ENCODE measurements at regions not wholly inside any gene's neighbourhood (a gene's known extent, or its start where the extent isn't known, plus 50 kb on each side); places are given as distances from the start of the nearest gene placed in this dataset.

DNA sequence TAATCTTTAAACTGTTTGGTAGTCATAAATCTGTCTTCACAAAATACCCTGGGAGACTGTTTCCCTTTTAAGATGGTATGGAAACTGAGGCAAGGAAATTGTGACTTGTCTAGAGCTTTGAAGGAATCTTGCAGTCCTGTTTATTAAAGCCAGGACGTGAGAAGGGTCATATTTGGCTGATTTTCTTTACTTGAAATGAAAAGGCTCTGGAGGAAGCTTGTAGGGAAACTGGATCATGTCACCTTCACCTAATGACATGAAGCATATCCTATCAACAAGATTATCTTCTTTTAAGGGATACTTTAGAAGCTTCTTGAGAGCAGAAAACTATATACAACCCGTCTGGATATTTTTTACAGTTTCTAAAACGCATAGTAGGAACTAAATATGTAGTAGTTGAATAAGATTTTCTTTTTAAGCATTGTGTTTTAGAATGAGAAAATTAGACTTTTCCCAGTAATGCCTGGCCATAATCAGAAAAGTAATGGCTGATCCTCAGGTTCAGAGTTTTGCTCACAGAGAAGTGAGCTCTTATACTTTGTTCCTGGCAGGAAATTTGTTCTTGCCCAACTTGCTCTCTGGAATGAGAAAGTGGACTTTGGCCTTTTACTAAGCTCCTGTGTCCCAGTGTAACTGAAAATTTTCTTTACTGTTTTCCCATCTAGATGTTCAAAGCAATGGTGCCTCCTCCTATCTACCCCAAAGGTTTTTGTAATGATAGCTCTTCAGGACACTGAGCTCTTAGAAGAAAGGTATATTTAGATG is 136.8 kb upstream of the AFF2 start:
- no peak for ATAC-seq
- H3K27ac Mint-ChIP-seq: no peak overlapping the region

DNA sequence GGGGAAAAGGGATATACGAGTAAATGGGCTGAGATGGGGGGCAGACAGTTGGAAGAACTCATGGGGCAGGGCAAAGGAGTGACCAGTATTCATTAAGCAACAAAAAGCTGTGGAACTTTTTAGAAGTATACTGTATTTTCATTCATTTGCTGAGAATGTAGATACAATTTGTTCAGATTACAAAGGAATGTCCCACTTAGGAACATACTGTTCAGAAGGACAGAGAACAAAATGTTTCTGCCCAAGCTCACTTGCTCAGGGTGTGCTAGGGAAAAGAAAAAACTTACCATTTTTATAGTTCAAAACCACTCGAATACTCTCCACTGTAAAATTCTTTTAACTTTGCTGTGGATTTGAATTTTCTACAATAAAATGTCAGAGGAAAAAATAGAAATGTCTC is 135.2 kb upstream of the AFF2 start:
- no peaks in the 10 kb centered on the region for H3K9me3 Mint-ChIP-seq
- POLR2A ChIA-PET: no interaction called here
- peaks cover 16% of the 10 kb centered on the region for H3K4me1 Mint-ChIP-seq
- no peaks in the 10 kb centered on the region for H3K36me3 Mint-ChIP-seq
- H3K4me3 Mint-ChIP-seq: no peak overlapping the region
- DNase-seq (ENCODE audit: low spot score) (no peak), ATAC-seq (no peak)
- CTCF ChIA-PET: no interaction called here
- no peak overlapping the region for H3K27ac Mint-ChIP-seq
- no peaks in the 10 kb centered on the region for H3K27me3 Mint-ChIP-seq (ENCODE audit: low read depth)
- TF ChIP-seq NFE2L1 (CRISPR knock-in tag; IDR thresholded peaks at IDR 0.05) (no peak), NR2C2 (CRISPR knock-in tag; IDR thresholded peaks at IDR 0.05) (no peak), JAZF1 (CRISPR knock-in tag; IDR thresholded peaks at IDR 0.05) (no peak)
- TF ChIP-seq, protein P1, sequence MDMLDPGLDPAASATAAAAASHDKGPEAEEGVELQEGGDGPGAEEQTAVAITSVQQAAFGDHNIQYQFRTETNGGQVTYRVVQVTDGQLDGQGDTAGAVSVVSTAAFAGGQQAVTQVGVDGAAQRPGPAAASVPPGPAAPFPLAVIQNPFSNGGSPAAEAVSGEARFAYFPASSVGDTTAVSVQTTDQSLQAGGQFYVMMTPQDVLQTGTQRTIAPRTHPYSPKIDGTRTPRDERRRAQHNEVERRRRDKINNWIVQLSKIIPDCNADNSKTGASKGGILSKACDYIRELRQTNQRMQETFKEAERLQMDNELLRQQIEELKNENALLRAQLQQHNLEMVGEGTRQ (CRISPR knock-in tag; IDR thresholded peaks at IDR 0.05): no peak
- TF ChIP-seq, protein P2, sequence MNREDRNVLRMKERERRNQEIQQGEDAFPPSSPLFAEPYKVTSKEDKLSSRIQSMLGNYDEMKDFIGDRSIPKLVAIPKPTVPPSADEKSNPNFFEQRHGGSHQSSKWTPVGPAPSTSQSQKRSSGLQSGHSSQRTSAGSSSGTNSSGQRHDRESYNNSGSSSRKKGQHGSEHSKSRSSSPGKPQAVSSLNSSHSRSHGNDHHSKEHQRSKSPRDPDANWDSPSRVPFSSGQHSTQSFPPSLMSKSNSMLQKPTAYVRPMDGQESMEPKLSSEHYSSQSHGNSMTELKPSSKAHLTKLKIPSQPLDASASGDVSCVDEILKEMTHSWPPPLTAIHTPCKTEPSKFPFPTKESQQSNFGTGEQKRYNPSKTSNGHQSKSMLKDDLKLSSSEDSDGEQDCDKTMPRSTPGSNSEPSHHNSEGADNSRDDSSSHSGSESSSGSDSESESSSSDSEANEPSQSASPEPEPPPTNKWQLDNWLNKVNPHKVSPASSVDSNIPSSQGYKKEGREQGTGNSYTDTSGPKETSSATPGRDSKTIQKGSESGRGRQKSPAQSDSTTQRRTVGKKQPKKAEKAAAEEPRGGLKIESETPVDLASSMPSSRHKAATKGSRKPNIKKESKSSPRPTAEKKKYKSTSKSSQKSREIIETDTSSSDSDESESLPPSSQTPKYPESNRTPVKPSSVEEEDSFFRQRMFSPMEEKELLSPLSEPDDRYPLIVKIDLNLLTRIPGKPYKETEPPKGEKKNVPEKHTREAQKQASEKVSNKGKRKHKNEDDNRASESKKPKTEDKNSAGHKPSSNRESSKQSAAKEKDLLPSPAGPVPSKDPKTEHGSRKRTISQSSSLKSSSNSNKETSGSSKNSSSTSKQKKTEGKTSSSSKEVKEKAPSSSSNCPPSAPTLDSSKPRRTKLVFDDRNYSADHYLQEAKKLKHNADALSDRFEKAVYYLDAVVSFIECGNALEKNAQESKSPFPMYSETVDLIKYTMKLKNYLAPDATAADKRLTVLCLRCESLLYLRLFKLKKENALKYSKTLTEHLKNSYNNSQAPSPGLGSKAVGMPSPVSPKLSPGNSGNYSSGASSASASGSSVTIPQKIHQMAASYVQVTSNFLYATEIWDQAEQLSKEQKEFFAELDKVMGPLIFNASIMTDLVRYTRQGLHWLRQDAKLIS (CRISPR knock-in tag; IDR thresholded peaks at IDR 0.05; ENCODE audit: borderline replicate concordance): no peak

More for the DNA sequence above, 136.8 kb upstream of the AFF2 start:
- no peak for DNase-seq (ENCODE audit: low spot score)
- H3K4me1 Mint-ChIP-seq: peaks cover 16% of the 10 kb centered on the region
- H3K4me3 Mint-ChIP-seq: no peak overlapping the region
- no peaks in the 10 kb centered on the region for H3K36me3 Mint-ChIP-seq
- no peaks in the 10 kb centered on the region for H3K9me3 Mint-ChIP-seq
- ChIA-PET POLR2A (no interaction called here), CTCF (no interaction called here)
- TF ChIP-seq, protein P3, sequence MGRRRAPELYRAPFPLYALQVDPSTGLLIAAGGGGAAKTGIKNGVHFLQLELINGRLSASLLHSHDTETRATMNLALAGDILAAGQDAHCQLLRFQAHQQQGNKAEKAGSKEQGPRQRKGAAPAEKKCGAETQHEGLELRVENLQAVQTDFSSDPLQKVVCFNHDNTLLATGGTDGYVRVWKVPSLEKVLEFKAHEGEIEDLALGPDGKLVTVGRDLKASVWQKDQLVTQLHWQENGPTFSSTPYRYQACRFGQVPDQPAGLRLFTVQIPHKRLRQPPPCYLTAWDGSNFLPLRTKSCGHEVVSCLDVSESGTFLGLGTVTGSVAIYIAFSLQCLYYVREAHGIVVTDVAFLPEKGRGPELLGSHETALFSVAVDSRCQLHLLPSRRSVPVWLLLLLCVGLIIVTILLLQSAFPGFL (CRISPR knock-in tag; IDR thresholded peaks at IDR 0.05; ENCODE audit: borderline replicate concordance): no peak
- TF ChIP-seq, protein P4, sequence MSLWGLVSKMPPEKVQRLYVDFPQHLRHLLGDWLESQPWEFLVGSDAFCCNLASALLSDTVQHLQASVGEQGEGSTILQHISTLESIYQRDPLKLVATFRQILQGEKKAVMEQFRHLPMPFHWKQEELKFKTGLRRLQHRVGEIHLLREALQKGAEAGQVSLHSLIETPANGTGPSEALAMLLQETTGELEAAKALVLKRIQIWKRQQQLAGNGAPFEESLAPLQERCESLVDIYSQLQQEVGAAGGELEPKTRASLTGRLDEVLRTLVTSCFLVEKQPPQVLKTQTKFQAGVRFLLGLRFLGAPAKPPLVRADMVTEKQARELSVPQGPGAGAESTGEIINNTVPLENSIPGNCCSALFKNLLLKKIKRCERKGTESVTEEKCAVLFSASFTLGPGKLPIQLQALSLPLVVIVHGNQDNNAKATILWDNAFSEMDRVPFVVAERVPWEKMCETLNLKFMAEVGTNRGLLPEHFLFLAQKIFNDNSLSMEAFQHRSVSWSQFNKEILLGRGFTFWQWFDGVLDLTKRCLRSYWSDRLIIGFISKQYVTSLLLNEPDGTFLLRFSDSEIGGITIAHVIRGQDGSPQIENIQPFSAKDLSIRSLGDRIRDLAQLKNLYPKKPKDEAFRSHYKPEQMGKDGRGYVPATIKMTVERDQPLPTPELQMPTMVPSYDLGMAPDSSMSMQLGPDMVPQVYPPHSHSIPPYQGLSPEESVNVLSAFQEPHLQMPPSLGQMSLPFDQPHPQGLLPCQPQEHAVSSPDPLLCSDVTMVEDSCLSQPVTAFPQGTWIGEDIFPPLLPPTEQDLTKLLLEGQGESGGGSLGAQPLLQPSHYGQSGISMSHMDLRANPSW (CRISPR knock-in tag; conservative IDR thresholded peaks at IDR 0.05; ENCODE audit: low read depth): no peak
- no peak for TF ChIP-seq SMAD3 (CRISPR knock-in tag; IDR thresholded peaks at IDR 0.05; ENCODE audit: borderline replicate concordance)
- TF ChIP-seq, protein P5, sequence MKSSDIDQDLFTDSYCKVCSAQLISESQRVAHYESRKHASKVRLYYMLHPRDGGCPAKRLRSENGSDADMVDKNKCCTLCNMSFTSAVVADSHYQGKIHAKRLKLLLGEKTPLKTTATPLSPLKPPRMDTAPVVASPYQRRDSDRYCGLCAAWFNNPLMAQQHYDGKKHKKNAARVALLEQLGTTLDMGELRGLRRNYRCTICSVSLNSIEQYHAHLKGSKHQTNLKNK (CRISPR knock-in tag; IDR thresholded peaks at IDR 0.05): no peak
- TF ChIP-seq, protein P6, sequence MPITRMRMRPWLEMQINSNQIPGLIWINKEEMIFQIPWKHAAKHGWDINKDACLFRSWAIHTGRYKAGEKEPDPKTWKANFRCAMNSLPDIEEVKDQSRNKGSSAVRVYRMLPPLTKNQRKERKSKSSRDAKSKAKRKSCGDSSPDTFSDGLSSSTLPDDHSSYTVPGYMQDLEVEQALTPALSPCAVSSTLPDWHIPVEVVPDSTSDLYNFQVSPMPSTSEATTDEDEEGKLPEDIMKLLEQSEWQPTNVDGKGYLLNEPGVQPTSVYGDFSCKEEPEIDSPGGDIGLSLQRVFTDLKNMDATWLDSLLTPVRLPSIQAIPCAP (CRISPR knock-in tag; IDR thresholded peaks at IDR 0.05): no peak
- TF ChIP-seq E2F5 (CRISPR knock-in tag; IDR thresholded peaks at IDR 0.05): no peak
- TF ChIP-seq NFYB (CRISPR knock-in tag; conservative IDR thresholded peaks at IDR 0.05; ENCODE audit: low read depth): no peak
- no peak for TF ChIP-seq IRF2 (CRISPR knock-in tag; IDR thresholded peaks at IDR 0.05; ENCODE audit: borderline replicate concordance, low read depth)
- no peak for TF ChIP-seq ZNF317 (CRISPR knock-in tag; IDR thresholded peaks at IDR 0.05; ENCODE audit: borderline replicate concordance, low read depth)
- TF ChIP-seq, protein P7, sequence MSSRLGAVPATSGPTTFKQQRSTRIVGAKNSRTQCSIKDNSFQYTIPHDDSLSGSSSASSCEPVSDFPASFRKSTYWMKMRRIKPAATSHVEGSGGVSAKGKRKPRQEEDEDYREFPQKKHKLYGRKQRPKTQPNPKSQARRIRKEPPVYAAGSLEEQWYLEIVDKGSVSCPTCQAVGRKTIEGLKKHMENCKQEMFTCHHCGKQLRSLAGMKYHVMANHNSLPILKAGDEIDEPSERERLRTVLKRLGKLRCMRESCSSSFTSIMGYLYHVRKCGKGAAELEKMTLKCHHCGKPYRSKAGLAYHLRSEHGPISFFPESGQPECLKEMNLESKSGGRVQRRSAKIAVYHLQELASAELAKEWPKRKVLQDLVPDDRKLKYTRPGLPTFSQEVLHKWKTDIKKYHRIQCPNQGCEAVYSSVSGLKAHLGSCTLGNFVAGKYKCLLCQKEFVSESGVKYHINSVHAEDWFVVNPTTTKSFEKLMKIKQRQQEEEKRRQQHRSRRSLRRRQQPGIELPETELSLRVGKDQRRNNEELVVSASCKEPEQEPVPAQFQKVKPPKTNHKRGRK (CRISPR knock-in tag; IDR thresholded peaks at IDR 0.05; ENCODE audit: borderline replicate concordance): no peak
- TF ChIP-seq NFATC4 (CRISPR knock-in tag; IDR thresholded peaks at IDR 0.05): no peak
- no peak for TF ChIP-seq FOXJ3 (CRISPR knock-in tag; IDR thresholded peaks at IDR 0.05; ENCODE audit: borderline replicate concordance)
- no peak for TF ChIP-seq CREB1 (CRISPR knock-in tag; IDR thresholded peaks at IDR 0.05)
- no peak for TF ChIP-seq TCF7 (CRISPR knock-in tag; IDR thresholded peaks at IDR 0.05; ENCODE audit: low read depth)
- TF ChIP-seq ZNF396 (CRISPR knock-in tag; IDR thresholded peaks at IDR 0.05; ENCODE audit: borderline replicate concordance): no peak
- TF ChIP-seq NR2C2 (CRISPR knock-in tag; IDR thresholded peaks at IDR 0.05): no peak
- no peak for TF ChIP-seq TEAD4 (CRISPR knock-in tag; IDR thresholded peaks at IDR 0.05)
- no peak for TF ChIP-seq MXD4 (CRISPR knock-in tag; IDR thresholded peaks at IDR 0.05; ENCODE audit: borderline replicate concordance)
- TF ChIP-seq ZNF138 (CRISPR knock-in tag; conservative IDR thresholded peaks at IDR 0.05): no peak
- TF ChIP-seq OVOL2 (CRISPR knock-in tag; IDR thresholded peaks at IDR 0.05; ENCODE audit: borderline replicate concordance): no peak
- H3K27me3 Mint-ChIP-seq (ENCODE audit: low read depth): no peaks in the 10 kb centered on the region
